HepG2 (cell line): ENCODE measurements at regions not wholly inside any gene's neighbourhood (a gene's known extent, or its start where the extent isn't known, plus 50 kb on each side); places are given as distances from the start of the nearest gene placed in this dataset.

Source experiments
- ATAC-seq: fragments of 200-7000 bp; cut with Tn5 transposase; 3 replicates; pipeline ENCODE4 v1.9.1; 2020; ENCODE audit warnings: mild to moderate bottlenecking, moderate library complexity
- BruUV-seq: library from RNA; stranded (reverse); fragments of 400-500 nt; replicated peaks from 2 replicates; lab custom pipeline; 2021; lab: Mats Ljungman, UMichigan
- CTCF ChIA-PET: fragments of 300-600 bp; formaldehyde crosslinking; extraction: SDS; loops from one replicate; lab custom pipeline; 2021; ENCODE audit warnings: low total read pairs, inconsistent platforms, low intra/inter-chr PET ratio; lab: Yijun Ruan, JAX
- POLR2A ChIA-PET: fragments of 350-600 bp; sonication (Branson Sonifier 250); formaldehyde crosslinking; loops from one replicate; lab custom pipeline; 2020; ENCODE audit warnings: antibody characterized with exemption, inconsistent platforms; lab: Yijun Ruan, JAX
- DNase-seq: peaks from one replicate; pipeline ENCODE4 v3.0.0-alpha.2; 2015; ENCODE audit warnings: low spot score
- FAIRE-seq: peaks from 3 replicates; lab custom pipeline; 2011; peaks lifted over from hg19 to GRCh38; lab: Jason Lieb, UNC
- H2AFZ ChIP-seq: one replicate; pipeline ENCODE4 v1.6.1; 2011; ENCODE audit warnings: low read length, inconsistent platforms
- H3K27ac ChIP-seq: fragments of 300-600 bp; 3 replicates; pipeline ENCODE4 v1.8.0; 2011; ENCODE audit warnings: mixed run types, mild to moderate bottlenecking, mixed read lengths, low read length, inconsistent platforms; ENCODE audit not compliant: insufficient read depth; ENCODE audit errors: extremely low read length
- H3K27me3 ChIP-seq, 2 experiments: fragments of 200-600 bp in 1 of 2; 2 replicates in 1 of 2; 3 replicates in 1 of 2; pipeline versions ENCODE4 v1.6.0 to v1.8.0; 2011; ENCODE audit warnings: low read length in 2 of 2, mild to moderate bottlenecking in 2 of 2, moderate library complexity in 2 of 2, inconsistent platforms in 1 of 2; ENCODE audit not compliant: insufficient read depth in 2 of 2, control insufficient read depth in 1 of 2
- H3K36me3 ChIP-seq, 2 experiments: fragments of 200-600 bp in 1 of 2; replicated peaks in 1 of 2; 2 replicates in 1 of 2; 3 replicates in 1 of 2; pipeline versions ENCODE4 v1.5.1 to v1.8.0; 2011; ENCODE audit warnings: low read length in 2 of 2, inconsistent platforms in 1 of 2; ENCODE audit not compliant: insufficient read depth in 2 of 2, control insufficient read depth in 1 of 2
- H3K4me1 ChIP-seq: 2 replicates; pipeline ENCODE4 v1.5.1; 2012; ENCODE audit warnings: low read length, inconsistent platforms; ENCODE audit not compliant: insufficient read depth
- H3K4me2 ChIP-seq: 2 replicates; pipeline ENCODE4 v1.6.0; 2011; ENCODE audit warnings: low read depth, low read length, inconsistent platforms
- H3K4me3 ChIP-seq, 3 experiments: fragments of 200-600 bp in 1 of 3; sonication (generic), shearing (Covaris generic) in 1 of 3; replicated peaks in 1 of 3; 2 replicates each; pipeline ENCODE4 v1.5.1; 2011 to 2016; ENCODE audit warnings: low read length in 3 of 3, inconsistent platforms in 2 of 3, low read depth in 2 of 3, mild to moderate bottlenecking in 2 of 3, control low read depth in 1 of 3, mixed read lengths in 1 of 3; ENCODE audit not compliant: insufficient read depth in 1 of 3
- H3K79me2 ChIP-seq: one replicate; pipeline ENCODE4 v1.6.1; 2011; ENCODE audit warnings: low read length, inconsistent platforms; ENCODE audit not compliant: insufficient read depth
- H3K9ac ChIP-seq: 2 replicates; pipeline ENCODE4 v1.6.0; 2011; ENCODE audit warnings: mild to moderate bottlenecking, low read depth, low read length, inconsistent platforms; ENCODE audit not compliant: insufficient read depth
- H3K9me3 ChIP-seq: 2 replicates; pipeline ENCODE4 v1.5.1; 2012; ENCODE audit warnings: mild to moderate bottlenecking, low read length
- H4K20me1 ChIP-seq: 2 replicates; pipeline ENCODE4 v1.6.0; 2011; ENCODE audit warnings: inconsistent platforms, mild to moderate bottlenecking, low read length, moderate library complexity; ENCODE audit not compliant: insufficient read depth
- CREB1 ChIP-seq, 2 experiments: fragments of 450-650 bp in 1 of 2; IDR thresholded peaks; 2 replicates each; pipeline ENCODE4 v1.6.1; 2016 to 2017; ENCODE audit warnings: control low read depth in 1 of 2, mild to moderate bottlenecking in 1 of 2, missing compliant biosample characterization in 1 of 2, missing genetic modification characterization in 1 of 2
- DNMT1 ChIP-seq: sonication (generic); formaldehyde crosslinking; IDR thresholded peaks from 2 replicates; pipeline ENCODE4 v1.5.1; 2020; ENCODE audit warnings: mild to moderate bottlenecking, missing genetic modification reagents
- HMGA1 ChIP-seq: sonication (generic); formaldehyde crosslinking; conservative IDR thresholded peaks from 2 replicates; pipeline ENCODE4 v1.4.0; 2020; ENCODE audit warnings: missing genetic modification reagents
- MTA3 ChIP-seq: sonication (generic); formaldehyde crosslinking; IDR thresholded peaks from 2 replicates; pipeline ENCODE4 v1.4.0; 2020; ENCODE audit warnings: missing genetic modification reagents
- MYPOP ChIP-seq: sonication (generic); formaldehyde crosslinking; IDR thresholded peaks from 2 replicates; pipeline ENCODE4 v1.8.1; 2023; ENCODE audit warnings: mild to moderate bottlenecking, moderate library complexity, missing genetic modification reagents
- ZBTB42 ChIP-seq: sonication (generic); formaldehyde crosslinking; IDR thresholded peaks from 2 replicates; pipeline ENCODE4 v1.5.0; 2020; ENCODE audit warnings: mild to moderate bottlenecking, missing genetic modification reagents
- ZKSCAN1 ChIP-seq: fragments of 150-350 bp; IDR thresholded peaks from 2 replicates; pipeline ENCODE4 v1.6.1; 2014; ENCODE audit warnings: low read length
- ZNF251 ChIP-seq: sonication (generic); formaldehyde crosslinking; IDR thresholded peaks from 2 replicates; pipeline ENCODE4 v1.9.0; 2021; ENCODE audit warnings: mild to moderate bottlenecking, missing genetic modification reagents
- ZNF292 ChIP-seq: sonication (generic); formaldehyde crosslinking; IDR thresholded peaks from 2 replicates; pipeline ENCODE4 v1.8.1; 2022; ENCODE audit warnings: mild to moderate bottlenecking, low read depth, missing genetic modification reagents, borderline replicate concordance
- ZNF766 ChIP-seq: sonication (generic); formaldehyde crosslinking; IDR thresholded peaks from 2 replicates; pipeline ENCODE4 v1.5.0; 2020; ENCODE audit warnings: missing genetic modification reagents, borderline replicate concordance
- ZUFSP ChIP-seq: sonication (generic); formaldehyde crosslinking; IDR thresholded peaks from 2 replicates; pipeline ENCODE4 v1.9.0; 2021; ENCODE audit warnings: missing genetic modification reagents, mild to moderate bottlenecking, borderline replicate concordance
- ZZZ3 ChIP-seq: sonication (generic); formaldehyde crosslinking; IDR thresholded peaks from 2 replicates; pipeline ENCODE4 v1.4.0; 2020; ENCODE audit warnings: missing genetic modification reagents, mild to moderate bottlenecking, borderline replicate concordance
- WGBS: methylation state at CpG from one replicate; pipeline ENCODE4 v1.1.6; 2017; ENCODE audit warnings: low lambda C conversion rate; 5-methylcytosine and 5-hydroxymethylcytosine counted together
- in situ Hi-C: cut with HindIII; loops from 2 replicates; pipeline ENCODE4 v1.10.0; 2017; ENCODE audit warnings: low pct_unique_long_range_greater_than_20kb; ENCODE audit not compliant: extremely low pct_ligation_motif_present
- intact Hi-C: fragments of 100-400 bp; cut with micrococcal nuclease; formaldehyde crosslinking; loops from one replicate; pipeline ENCODE4 v1.10.0; 2022; ENCODE audit not compliant: unreplicated experiment
- TF ChIP-seq, protein P1 (sequence below): IDR thresholded peaks from 2 replicates; pipeline ENCODE4 v1.6.1; 2018; ENCODE audit warnings: missing genetic modification reagents, mild to moderate bottlenecking, missing compliant biosample characterization
- TF ChIP-seq, protein P2 (sequence below): sonication (generic); formaldehyde crosslinking; IDR thresholded peaks from 2 replicates; pipeline ENCODE4 v1.4.0; 2020; ENCODE audit warnings: missing genetic modification reagents
- TF ChIP-seq, protein P3 (sequence below): sonication (generic); formaldehyde crosslinking; IDR thresholded peaks from 2 replicates; pipeline ENCODE4 v1.5.0; 2020; ENCODE audit warnings: missing genetic modification reagents
- TF ChIP-seq, protein P4 (sequence below): sonication (generic); formaldehyde crosslinking; IDR thresholded peaks from 2 replicates; pipeline ENCODE4 v1.5.0; 2020; ENCODE audit warnings: missing genetic modification reagents

DNA sequence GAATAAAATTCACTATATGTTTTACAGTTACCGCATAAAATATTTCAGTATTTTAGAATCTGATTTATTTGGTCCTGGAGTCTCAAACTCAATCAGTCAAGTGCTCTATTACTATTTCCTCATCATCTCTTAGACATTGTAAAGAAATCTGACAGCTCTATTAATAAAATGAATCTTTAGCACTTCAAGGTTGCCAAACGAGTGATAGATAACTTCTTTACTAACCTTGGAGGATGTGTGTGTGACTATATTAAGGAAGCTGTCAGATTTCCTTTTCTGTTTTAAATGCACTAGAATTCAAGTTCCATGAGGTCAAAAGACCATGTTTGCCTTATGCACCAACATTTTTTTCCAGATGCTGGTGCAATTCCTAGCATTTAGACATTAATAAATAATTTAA lies 389.8 kb upstream of the AZI2 start (continued):
- TF ChIP-seq ZUFSP (no peak), HMGA1 (CRISPR knock-in tag) (no peak)
- TF ChIP-seq, protein P1, sequence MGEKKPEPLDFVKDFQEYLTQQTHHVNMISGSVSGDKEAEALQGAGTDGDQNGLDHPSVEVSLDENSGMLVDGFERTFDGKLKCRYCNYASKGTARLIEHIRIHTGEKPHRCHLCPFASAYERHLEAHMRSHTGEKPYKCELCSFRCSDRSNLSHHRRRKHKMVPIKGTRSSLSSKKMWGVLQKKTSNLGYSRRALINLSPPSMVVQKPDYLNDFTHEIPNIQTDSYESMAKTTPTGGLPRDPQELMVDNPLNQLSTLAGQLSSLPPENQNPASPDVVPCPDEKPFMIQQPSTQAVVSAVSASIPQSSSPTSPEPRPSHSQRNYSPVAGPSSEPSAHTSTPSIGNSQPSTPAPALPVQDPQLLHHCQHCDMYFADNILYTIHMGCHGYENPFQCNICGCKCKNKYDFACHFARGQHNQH (CRISPR knock-in tag): no peak

GRCh38 chr3:28739647-28740046 lies 391.0 kb upstream of the AZI2 start:
- Histone ChIP-seq H3K79me2 (no peaks in the 10 kb centered on the region), H3K4me2 (no peak overlapping the region), H3K27me3 (no peaks in the 10 kb centered on the region), H2AFZ (no peak overlapping the region), H3K9me3 (peaks cover 8% of the 10 kb centered on the region), H4K20me1 (no peaks in the 10 kb centered on the region), H3K4me1 (no peaks in the 10 kb centered on the region), H3K27ac (no peak overlapping the region), H3K9ac (no peak overlapping the region), H3K36me3 (no peaks in the 10 kb centered on the region), H3K4me3 (no peak overlapping the region)
- intact Hi-C loops (no loop called here), in situ Hi-C loops (no loop called here)
- TF ChIP-seq MTA3 (CRISPR knock-in tag) (no peak), CREB1 (IDR thresholded peaks at IDR 0.05) (no peak), CREB1 (CRISPR knock-in tag; IDR thresholded peaks at IDR 0.05) (no peak), ZKSCAN1 (no peak), MYPOP (CRISPR knock-in tag) (no peak), ZNF766 (no peak), ZZZ3 (no peak), ZBTB42 (CRISPR knock-in tag) (no peak), DNMT1 (CRISPR knock-in tag) (no peak), ZNF251 (CRISPR knock-in tag) (no peak), ZNF292 (CRISPR knock-in tag) (no peak)
- TF ChIP-seq, protein P2, sequence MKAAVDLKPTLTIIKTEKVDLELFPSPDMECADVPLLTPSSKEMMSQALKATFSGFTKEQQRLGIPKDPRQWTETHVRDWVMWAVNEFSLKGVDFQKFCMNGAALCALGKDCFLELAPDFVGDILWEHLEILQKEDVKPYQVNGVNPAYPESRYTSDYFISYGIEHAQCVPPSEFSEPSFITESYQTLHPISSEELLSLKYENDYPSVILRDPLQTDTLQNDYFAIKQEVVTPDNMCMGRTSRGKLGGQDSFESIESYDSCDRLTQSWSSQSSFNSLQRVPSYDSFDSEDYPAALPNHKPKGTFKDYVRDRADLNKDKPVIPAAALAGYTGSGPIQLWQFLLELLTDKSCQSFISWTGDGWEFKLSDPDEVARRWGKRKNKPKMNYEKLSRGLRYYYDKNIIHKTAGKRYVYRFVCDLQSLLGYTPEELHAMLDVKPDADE (CRISPR knock-in tag): no peak
- TF ChIP-seq, protein P3, sequence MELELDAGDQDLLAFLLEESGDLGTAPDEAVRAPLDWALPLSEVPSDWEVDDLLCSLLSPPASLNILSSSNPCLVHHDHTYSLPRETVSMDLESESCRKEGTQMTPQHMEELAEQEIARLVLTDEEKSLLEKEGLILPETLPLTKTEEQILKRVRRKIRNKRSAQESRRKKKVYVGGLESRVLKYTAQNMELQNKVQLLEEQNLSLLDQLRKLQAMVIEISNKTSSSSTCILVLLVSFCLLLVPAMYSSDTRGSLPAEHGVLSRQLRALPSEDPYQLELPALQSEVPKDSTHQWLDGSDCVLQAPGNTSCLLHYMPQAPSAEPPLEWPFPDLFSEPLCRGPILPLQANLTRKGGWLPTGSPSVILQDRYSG (CRISPR knock-in tag): no peak
- TF ChIP-seq, protein P4, sequence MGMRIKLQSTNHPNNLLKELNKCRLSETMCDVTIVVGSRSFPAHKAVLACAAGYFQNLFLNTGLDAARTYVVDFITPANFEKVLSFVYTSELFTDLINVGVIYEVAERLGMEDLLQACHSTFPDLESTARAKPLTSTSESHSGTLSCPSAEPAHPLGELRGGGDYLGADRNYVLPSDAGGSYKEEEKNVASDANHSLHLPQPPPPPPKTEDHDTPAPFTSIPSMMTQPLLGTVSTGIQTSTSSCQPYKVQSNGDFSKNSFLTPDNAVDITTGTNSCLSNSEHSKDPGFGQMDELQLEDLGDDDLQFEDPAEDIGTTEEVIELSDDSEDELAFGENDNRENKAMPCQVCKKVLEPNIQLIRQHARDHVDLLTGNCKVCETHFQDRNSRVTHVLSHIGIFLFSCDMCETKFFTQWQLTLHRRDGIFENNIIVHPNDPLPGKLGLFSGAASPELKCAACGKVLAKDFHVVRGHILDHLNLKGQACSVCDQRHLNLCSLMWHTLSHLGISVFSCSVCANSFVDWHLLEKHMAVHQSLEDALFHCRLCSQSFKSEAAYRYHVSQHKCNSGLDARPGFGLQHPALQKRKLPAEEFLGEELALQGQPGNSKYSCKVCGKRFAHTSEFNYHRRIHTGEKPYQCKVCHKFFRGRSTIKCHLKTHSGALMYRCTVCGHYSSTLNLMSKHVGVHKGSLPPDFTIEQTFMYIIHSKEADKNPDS (CRISPR knock-in tag): no peak
- 43% methylated on average over 1 of the region's 1 CpG for WGBS
- BruUV-seq: no TSS peak
- DNase-seq (no peak), ATAC-seq (no peak), FAIRE-seq (no peak)
- ChIA-PET CTCF (no interaction called here), POLR2A (no interaction called here)
